Endothelial cell of umbilical vein (primary cell): ENCODE measurements at regions not wholly inside any gene's neighbourhood (a gene's known extent, or its start where the extent isn't known, plus 50 kb on each side); places are given as distances from the start of the nearest gene placed in this dataset.

ENCODE experiments used
- BruUV-seq: library from RNA; stranded (reverse); fragments of 400-500 nt; replicated peaks from 2 replicates; lab custom pipeline; 2021; lab: Mats Ljungman, UMichigan
- CTCF ChIA-PET: fragments of 300-600, 350-600 bp; sonication (Branson Sonifier 250); formaldehyde crosslinking; loops from one replicate; lab custom pipeline; 2021; ENCODE audit warnings: antibody characterized with exemption, inconsistent platforms; lab: Charles Lee
- POLR2A ChIA-PET: fragments of 300-600, 350-600 bp; sonication (Branson Sonifier 250); formaldehyde crosslinking; loops from one replicate; lab custom pipeline; 2021; ENCODE audit warnings: antibody characterized with exemption, inconsistent platforms; lab: Charles Lee
- DNase-seq: peaks from one replicate; pipeline ENCODE4 v3.0.0-alpha.2; 2011; ENCODE audit warnings: low read depth, low spot score
- FAIRE-seq: peaks from 2 replicates; lab custom pipeline; 2011; peaks lifted over from hg19 to GRCh38; lab: Jason Lieb, UNC
- H2AFZ ChIP-seq: 2 replicates; pipeline ENCODE4 v1.6.0; 2012; ENCODE audit warnings: low read depth, low read length, control low read depth, inconsistent platforms
- H3K27ac ChIP-seq: 2 replicates; pipeline ENCODE4 v1.5.1; 2011; ENCODE audit warnings: low read depth, mild to moderate bottlenecking, control low read depth, low read length, moderate library complexity; ENCODE audit not compliant: insufficient read depth
- H3K27me3 ChIP-seq, 2 experiments: 2 replicates each; pipeline versions ENCODE4 v1.6.0 to v1.6.1; 2011; ENCODE audit warnings: low read length in 2 of 2, mixed read lengths in 1 of 2; ENCODE audit not compliant: control insufficient read depth in 2 of 2, insufficient read depth in 2 of 2
- H3K36me3 ChIP-seq, 2 experiments: 2 replicates in 1 of 2; 3 replicates in 1 of 2; pipeline ENCODE4 v1.5.1; 2011; ENCODE audit warnings: low read length in 2 of 2, mild to moderate bottlenecking in 1 of 2, moderate library complexity in 1 of 2; ENCODE audit not compliant: control insufficient read depth in 2 of 2, insufficient read depth in 2 of 2; ENCODE audit errors: extremely low read depth in 1 of 2
- H3K4me1 ChIP-seq: 3 replicates; pipeline ENCODE4 v1.5.1; 2011; ENCODE audit warnings: mild to moderate bottlenecking, low read length; ENCODE audit not compliant: control insufficient read depth, insufficient read depth; ENCODE audit errors: extremely low read depth
- H3K4me2 ChIP-seq: 2 replicates; pipeline ENCODE4 v1.6.1; 2011; ENCODE audit warnings: low read length, control low read depth, mixed read lengths; ENCODE audit not compliant: insufficient read depth
- H3K4me3 ChIP-seq, 3 experiments: fragments of 200-600 bp in 1 of 3; sonication (generic), shearing (Covaris generic) in 1 of 3; replicated peaks in 1 of 3; 2 replicates each; pipeline ENCODE4 v1.5.1; 2011 to 2016; ENCODE audit warnings: control low read depth in 3 of 3, low read length in 3 of 3, mild to moderate bottlenecking in 2 of 3, inconsistent platforms in 1 of 3, low read depth in 1 of 3, moderate library complexity in 1 of 3; ENCODE audit not compliant: insufficient read depth in 1 of 3
- H3K79me2 ChIP-seq: 2 replicates; pipeline ENCODE4 v1.6.0; 2012; ENCODE audit warnings: low read length, inconsistent platforms; ENCODE audit not compliant: control insufficient read depth, insufficient read depth
- H3K9ac ChIP-seq: replicated peaks from 2 replicates; pipeline ENCODE3; 2011; ENCODE audit warnings: low read length, control low read depth; ENCODE audit not compliant: insufficient read depth; ENCODE audit errors: extremely low read depth
- H3K9me1 ChIP-seq: replicated peaks from 3 replicates; pipeline ENCODE4 v1.6.0; 2011; ENCODE audit warnings: mild to moderate bottlenecking, low read length; ENCODE audit not compliant: control insufficient read depth, insufficient read depth; ENCODE audit errors: extremely low read depth
- H3K9me3 ChIP-seq: replicated peaks from 2 replicates; pipeline ENCODE4 v1.5.1; 2012; ENCODE audit warnings: low read length, inconsistent platforms; ENCODE audit not compliant: control insufficient read depth, insufficient read depth
- H4K20me1 ChIP-seq: replicated peaks from 2 replicates; pipeline ENCODE3; 2011; ENCODE audit warnings: mild to moderate bottlenecking, low read length; ENCODE audit not compliant: control insufficient read depth, insufficient read depth; ENCODE audit errors: extremely low read depth
- EZH2 ChIP-seq: IDR thresholded peaks from 2 replicates; pipeline ENCODE4 v1.6.1; 2012; ENCODE audit warnings: borderline replicate concordance, low read depth, mild to moderate bottlenecking, moderate library complexity, low read length, inconsistent platforms; ENCODE audit not compliant: severe bottlenecking
- FOS ChIP-seq: IDR thresholded peaks from 2 replicates; pipeline ENCODE4 v1.6.1; 2011; ENCODE audit warnings: mild to moderate bottlenecking, low read length, moderate library complexity, borderline replicate concordance; ENCODE audit not compliant: insufficient read depth
- GATA2 ChIP-seq: IDR thresholded peaks from 2 replicates; pipeline ENCODE4 v1.7.0; 2011; ENCODE audit warnings: low read depth, mild to moderate bottlenecking, moderate library complexity, mixed read lengths, low read length; ENCODE audit not compliant: insufficient read length, insufficient read depth
- JUN ChIP-seq: IDR thresholded peaks from 2 replicates; pipeline ENCODE4 v1.6.1; 2011; ENCODE audit warnings: borderline replicate concordance, low read depth; ENCODE audit not compliant: insufficient read length, insufficient read depth
- MAX ChIP-seq: IDR thresholded peaks from 2 replicates; pipeline ENCODE4 v1.6.1; 2011; ENCODE audit not compliant: insufficient read depth, insufficient read length
- MYC ChIP-seq: IDR thresholded peaks from one replicate; pipeline ENCODE4 v1.6.1; 2011; ENCODE audit warnings: mild to moderate bottlenecking, low read depth, low read length
- POLR2A ChIP-seq: IDR thresholded peaks from 2 replicates; pipeline ENCODE4 v1.6.1; 2012; ENCODE audit warnings: low read depth, mild to moderate bottlenecking, control low read depth, low read length
- dilution Hi-C: fragments of 300-500 bp; cut with MboI; formaldehyde crosslinking; loops from one replicate; pipeline ENCODE4 v1.15.0; 2019; ENCODE audit warnings: low sequenced_read_pairs; ENCODE audit not compliant: extremely low pct_ligation_motif_present
- intact Hi-C: fragments of 100-400 bp; cut with micrococcal nuclease; formaldehyde crosslinking; loops from one replicate; pipeline ENCODE4 v1.10.0; 2022
- TF ChIP-seq, protein P1 (sequence below), 2 donors: IDR thresholded peaks; 1 replicate in 1 of 2; 2 replicates in 1 of 2; pipeline ENCODE4 v1.5.1; 2011; ENCODE audit warnings: low read length in 2 of 2, mild to moderate bottlenecking in 2 of 2, moderate library complexity in 2 of 2, control low read depth in 1 of 2, inconsistent platforms in 1 of 2, low read depth in 1 of 2; ENCODE audit not compliant: insufficient read depth in 1 of 2; ENCODE audit errors: extremely low read depth in 1 of 2

- TF ChIP-seq, protein P1, sequence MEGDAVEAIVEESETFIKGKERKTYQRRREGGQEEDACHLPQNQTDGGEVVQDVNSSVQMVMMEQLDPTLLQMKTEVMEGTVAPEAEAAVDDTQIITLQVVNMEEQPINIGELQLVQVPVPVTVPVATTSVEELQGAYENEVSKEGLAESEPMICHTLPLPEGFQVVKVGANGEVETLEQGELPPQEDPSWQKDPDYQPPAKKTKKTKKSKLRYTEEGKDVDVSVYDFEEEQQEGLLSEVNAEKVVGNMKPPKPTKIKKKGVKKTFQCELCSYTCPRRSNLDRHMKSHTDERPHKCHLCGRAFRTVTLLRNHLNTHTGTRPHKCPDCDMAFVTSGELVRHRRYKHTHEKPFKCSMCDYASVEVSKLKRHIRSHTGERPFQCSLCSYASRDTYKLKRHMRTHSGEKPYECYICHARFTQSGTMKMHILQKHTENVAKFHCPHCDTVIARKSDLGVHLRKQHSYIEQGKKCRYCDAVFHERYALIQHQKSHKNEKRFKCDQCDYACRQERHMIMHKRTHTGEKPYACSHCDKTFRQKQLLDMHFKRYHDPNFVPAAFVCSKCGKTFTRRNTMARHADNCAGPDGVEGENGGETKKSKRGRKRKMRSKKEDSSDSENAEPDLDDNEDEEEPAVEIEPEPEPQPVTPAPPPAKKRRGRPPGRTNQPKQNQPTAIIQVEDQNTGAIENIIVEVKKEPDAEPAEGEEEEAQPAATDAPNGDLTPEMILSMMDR (IDR thresholded peaks at IDR 0.05; ENCODE audit: extremely low read depth in 1 of 2, insufficient read depth in 1 of 2, low read depth in 1 of 2, low read length in 2 of 2) = no peak
- no peak for TF ChIP-seq POLR2A
- TF ChIP-seq GATA2 = no peak
- no peak overlapping the region for H3K27ac ChIP-seq
- no peaks in the 10 kb centered on the region for H3K9me3 ChIP-seq
- DNase-seq = no peak
- no peak overlapping the region for H3K4me3 ChIP-seq
- no peak for FAIRE-seq
- H3K9ac ChIP-seq = no peak overlapping the region
- H3K36me3 ChIP-seq = no peaks in the 10 kb centered on the region
- intact Hi-C loops = no loop called here
- H3K4me1 ChIP-seq = no peaks in the 10 kb centered on the region
- H3K9me1 ChIP-seq = no peaks in the 10 kb centered on the region
- no peak overlapping the region for H3K4me2 ChIP-seq
- dilution Hi-C loops = no loop called here
- CTCF ChIA-PET = interaction anchor here (1.5 kb wide), 1 partner anchor 272 kb away, joined by 5 read pairs; no protein-coding TSS in a partner anchor
- no peaks in the 10 kb centered on the region for H3K79me2 ChIP-seq
- H4K20me1 ChIP-seq = no peaks in the 10 kb centered on the region
- no peak overlapping the region for H2AFZ ChIP-seq
- POLR2A ChIA-PET = no interaction called here
- BruUV-seq = no TSS peak
- no peaks in the 10 kb centered on the region for H3K27me3 ChIP-seq
Measured at GRCh38 chr17:63134867-63135266, 168.8 kb downstream of the TANC2 start.

- H3K9me1 ChIP-seq = no peaks in the 10 kb centered on the region
- H3K4me2 ChIP-seq = no peak overlapping the region
- no peak overlapping the region for H3K4me3 ChIP-seq
- TF ChIP-seq POLR2A (no peak), EZH2 (no peak), GATA2 (no peak), JUN (no peak), MAX (no peak), MYC (no peak), FOS (no peak)
- TF ChIP-seq, protein P1 (IDR thresholded peaks at IDR 0.05; ENCODE audit: extremely low read depth in 1 of 2, insufficient read depth in 1 of 2, low read depth in 1 of 2, low read length in 2 of 2) = no peak
- dilution Hi-C loops = no loop called here
- no peak overlapping the region for H3K27ac ChIP-seq
- no peaks in the 10 kb centered on the region for H3K36me3 ChIP-seq
- CTCF ChIA-PET = interaction anchor here (2.0 kb wide), 1 partner anchor 54 kb away, joined by 7 read pairs; no protein-coding TSS in a partner anchor
- no peak overlapping the region for H3K9ac ChIP-seq
- H3K79me2 ChIP-seq = no peaks in the 10 kb centered on the region
- FAIRE-seq (no peak), DNase-seq (no peak)
- no peaks in the 10 kb centered on the region for H4K20me1 ChIP-seq
- BruUV-seq = no TSS peak
- no peaks in the 10 kb centered on the region for H3K9me3 ChIP-seq
- no peak overlapping the region for H2AFZ ChIP-seq
- no peaks in the 10 kb centered on the region for H3K27me3 ChIP-seq
- POLR2A ChIA-PET = no interaction called here
- intact Hi-C loops = no loop called here
- H3K4me1 ChIP-seq = no peaks in the 10 kb centered on the region
Measured at GRCh38 chr17:63136369-63137012, 170.5 kb downstream of the TANC2 start.
